B cell (primary cell): ENCODE measurements at regions not wholly inside any gene's neighbourhood (a gene's known extent, or its start where the extent isn't known, plus 50 kb on each side); places are given as distances from the start of the nearest gene placed in this dataset.

ENCODE experiments used
- ATAC-seq: fragments of 200-7000 bp; cut with Tn5 transposase; one replicate; pipeline ENCODE4 v1.10.0; 2021; ENCODE audit warnings: low read depth, mild to moderate bottlenecking, moderate number of reproducible peaks, moderate library complexity
- CTCF ChIA-PET: fragments of 350-600 bp; sonication (Branson Sonifier 250); formaldehyde crosslinking; loops from one replicate; lab custom pipeline; 2021; ENCODE audit warnings: antibody characterized with exemption, inconsistent platforms; lab: Charles Lee
- POLR2A ChIA-PET: fragments of 350-600 bp; sonication (Branson Sonifier 250); formaldehyde crosslinking; loops from one replicate; lab custom pipeline; 2021; ENCODE audit warnings: antibody characterized with exemption; lab: Charles Lee
- DNase-seq: peaks from one replicate; pipeline ENCODE4 v3.0.0; 2013
- H2AFZ ChIP-seq: 2 replicates; pipeline ENCODE4 v1.6.1; 2012; ENCODE audit warnings: mild to moderate bottlenecking, low read depth, low read length; ENCODE audit not compliant: insufficient read depth, poor library complexity, severe bottlenecking
- H3K27ac ChIP-seq, 2 donors: 1 replicate in 1 of 2; 2 replicates in 1 of 2; pipeline ENCODE4 v1.5.1; 2012 to 2013; ENCODE audit warnings: low read length in 2 of 2, mild to moderate bottlenecking in 2 of 2, moderate library complexity in 1 of 2
- H3K27me3 ChIP-seq, 4 experiments: fragments of 200-600 bp in 1 of 4; sonication (generic) in 1 of 4; replicated peaks in 1 of 4; 1 replicate in 2 of 4; 2 replicates in 2 of 4; pipeline versions ENCODE4 v1.6.1 to v1.7.0; 2013 to 2016; ENCODE audit warnings: low read length in 3 of 4, mild to moderate bottlenecking in 2 of 4, mixed read lengths in 1 of 4, moderate library complexity in 1 of 4; ENCODE audit not compliant: insufficient read depth in 4 of 4, control insufficient read depth in 3 of 4; ENCODE audit errors: control extremely low read depth in 1 of 4
- H3K36me3 ChIP-seq, 2 experiments: replicated peaks in 1 of 2; 1 replicate in 1 of 2; 2 replicates in 1 of 2; pipeline versions ENCODE4 v1.6.1 to v1.7.1; 2013; ENCODE audit warnings: low read length in 1 of 2; ENCODE audit not compliant: insufficient read depth in 2 of 2, control insufficient read depth in 1 of 2; ENCODE audit errors: control extremely low read depth in 1 of 2, extremely low read depth in 1 of 2
- H3K4me1 ChIP-seq, 2 donors: fragments of 200-600 bp in 1 of 2; sonication (generic) in 1 of 2; 1 replicate in 1 of 2; 2 replicates in 1 of 2; pipeline versions ENCODE4 v1.5.1 to v1.6.1; 2013 to 2017; ENCODE audit warnings: low read length in 2 of 2; ENCODE audit not compliant: control insufficient read depth in 2 of 2, insufficient read depth in 2 of 2
- H3K4me2 ChIP-seq: replicated peaks from 2 replicates; pipeline ENCODE3; 2012; ENCODE audit warnings: mild to moderate bottlenecking, low read depth, low read length; ENCODE audit not compliant: poor library complexity, severe bottlenecking
- H3K4me3 ChIP-seq, 5 experiments: fragments of 200-600 bp in 1 of 5; sonication (generic) in 1 of 5; 1 replicate in 3 of 5; 2 replicates in 2 of 5; pipeline versions ENCODE4 v1.5.1 to v1.7.0; 2011 to 2016; ENCODE audit warnings: low read length in 4 of 5, mild to moderate bottlenecking in 4 of 5, low read depth in 2 of 5, control low read depth in 1 of 5, moderate library complexity in 1 of 5; ENCODE audit not compliant: insufficient read depth in 1 of 5; ENCODE audit errors: control extremely low read depth in 1 of 5, extremely low read depth in 1 of 5
- H3K79me2 ChIP-seq: fragments of 200-600 bp; sonication (generic); one replicate; pipeline ENCODE4 v1.6.0; 2016; ENCODE audit warnings: low read length; ENCODE audit not compliant: control insufficient read depth, insufficient read depth
- H3K9ac ChIP-seq: fragments of 200-600 bp; sonication (generic); 2 replicates; pipeline ENCODE4 v1.6.1; 2017; ENCODE audit warnings: mild to moderate bottlenecking, low read length, moderate library complexity
- H3K9me3 ChIP-seq, 3 donors: one replicate each; pipeline versions ENCODE4 v1.6.1 to v1.7.1; 2013; ENCODE audit warnings: low read length in 2 of 3; ENCODE audit not compliant: control insufficient read depth in 2 of 3, insufficient read depth in 1 of 3; ENCODE audit errors: control extremely low read depth in 1 of 3
- H4K20me1 ChIP-seq: 2 replicates; pipeline ENCODE4 v1.6.0; 2012; ENCODE audit warnings: mild to moderate bottlenecking, low read length; ENCODE audit not compliant: insufficient read depth, control insufficient read depth, poor library complexity, severe bottlenecking
- H3K27ac Mint-ChIP-seq: one replicate; pipeline ENCODE4 v1.8.0; 2021; ENCODE audit warnings: mixed read lengths
- H3K27me3 Mint-ChIP-seq: one replicate; pipeline ENCODE4 v1.8.0; 2021; ENCODE audit warnings: mixed read lengths
- H3K4me1 Mint-ChIP-seq: one replicate; pipeline ENCODE4 v1.8.0; 2021; ENCODE audit warnings: mixed read lengths
- H3K4me3 Mint-ChIP-seq: one replicate; pipeline ENCODE4 v1.8.0; 2021; ENCODE audit warnings: mixed read lengths
- H3K9me3 Mint-ChIP-seq: one replicate; pipeline ENCODE4 v1.8.0; 2022; ENCODE audit warnings: mixed read lengths; ENCODE audit not compliant: insufficient read depth
- EZH2 ChIP-seq: IDR thresholded peaks from 2 replicates; pipeline ENCODE4 v1.6.1; 2012; ENCODE audit warnings: borderline replicate concordance, low read depth, mild to moderate bottlenecking, moderate library complexity, low read length; ENCODE audit not compliant: insufficient read depth, poor library complexity, severe bottlenecking
- WGBS: methylation state at CpG from one replicate; pipeline ENCODE4 v1.1.5; 2013; ENCODE audit warnings: missing lambda C conversion rate; ENCODE audit not compliant: insufficient coverage; 5-methylcytosine and 5-hydroxymethylcytosine counted together
- intact Hi-C: fragments of 100-400 bp; cut with micrococcal nuclease; formaldehyde crosslinking; loops from one replicate; pipeline ENCODE4 v1.10.0; 2022
- TF ChIP-seq, protein P1 (sequence below): fragments of 200-600 bp; IDR thresholded peaks from one replicate; pipeline ENCODE4 v1.8.0; 2022; ENCODE audit warnings: antibody characterized with exemption, mild to moderate bottlenecking

DNA sequence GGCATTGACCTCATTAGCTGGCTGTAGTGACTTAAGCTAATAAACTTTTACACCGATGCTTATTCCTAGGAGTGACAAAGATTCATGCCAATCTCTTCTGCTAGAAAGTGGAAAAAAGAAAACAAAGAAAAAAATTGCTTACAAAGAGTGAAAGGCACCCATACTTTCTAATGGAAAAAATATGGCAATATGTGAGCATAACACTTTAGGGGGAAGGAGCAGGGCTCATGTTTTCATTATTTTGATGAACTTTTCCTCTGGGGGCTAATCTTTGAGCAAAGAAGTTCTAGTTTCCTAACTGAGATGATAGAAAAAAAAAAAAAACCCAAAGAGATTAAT lies 94.8 kb upstream of the THRB start:
- Histone ChIP-seq H2AFZ (no peak overlapping the region), H3K9me3 (no peaks in the 10 kb centered on the region), H3K36me3 (no peaks in the 10 kb centered on the region), H3K9ac (no peak overlapping the region), H3K4me3 (no peak overlapping the region), H3K4me2 (no peak overlapping the region), H3K4me1 (no peaks in the 10 kb centered on the region), H4K20me1 (no peaks in the 10 kb centered on the region), H3K27me3 (peaks cover 0 to 4% (median 2%) of the 10 kb centered on the region in 4 experiments), H3K79me2 (no peaks in the 10 kb centered on the region), H3K27ac (no peak overlapping the region)
- ChIA-PET POLR2A (no interaction called here), CTCF (interaction anchor here (0.7 kb wide), 1 partner anchor 1984 kb away, joined by 3 read pairs; no protein-coding TSS in a partner anchor)
- H3K27ac Mint-ChIP-seq, result no peak overlapping the region
- H3K4me3 Mint-ChIP-seq, result no peak overlapping the region
- peaks cover 2% of the 10 kb centered on the region for H3K4me1 Mint-ChIP-seq
- TF ChIP-seq, protein P1, sequence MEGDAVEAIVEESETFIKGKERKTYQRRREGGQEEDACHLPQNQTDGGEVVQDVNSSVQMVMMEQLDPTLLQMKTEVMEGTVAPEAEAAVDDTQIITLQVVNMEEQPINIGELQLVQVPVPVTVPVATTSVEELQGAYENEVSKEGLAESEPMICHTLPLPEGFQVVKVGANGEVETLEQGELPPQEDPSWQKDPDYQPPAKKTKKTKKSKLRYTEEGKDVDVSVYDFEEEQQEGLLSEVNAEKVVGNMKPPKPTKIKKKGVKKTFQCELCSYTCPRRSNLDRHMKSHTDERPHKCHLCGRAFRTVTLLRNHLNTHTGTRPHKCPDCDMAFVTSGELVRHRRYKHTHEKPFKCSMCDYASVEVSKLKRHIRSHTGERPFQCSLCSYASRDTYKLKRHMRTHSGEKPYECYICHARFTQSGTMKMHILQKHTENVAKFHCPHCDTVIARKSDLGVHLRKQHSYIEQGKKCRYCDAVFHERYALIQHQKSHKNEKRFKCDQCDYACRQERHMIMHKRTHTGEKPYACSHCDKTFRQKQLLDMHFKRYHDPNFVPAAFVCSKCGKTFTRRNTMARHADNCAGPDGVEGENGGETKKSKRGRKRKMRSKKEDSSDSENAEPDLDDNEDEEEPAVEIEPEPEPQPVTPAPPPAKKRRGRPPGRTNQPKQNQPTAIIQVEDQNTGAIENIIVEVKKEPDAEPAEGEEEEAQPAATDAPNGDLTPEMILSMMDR, result no peak
- no peak for TF ChIP-seq EZH2
- H3K9me3 Mint-ChIP-seq, result no peaks in the 10 kb centered on the region
- no peak for DNase-seq
- no CpG with 5 or more reads among the region's 1 CpG for WGBS
- intact Hi-C loops, result no loop called here
- no peak for ATAC-seq
- H3K27me3 Mint-ChIP-seq, result peaks cover 31% of the 10 kb centered on the region

DNA sequence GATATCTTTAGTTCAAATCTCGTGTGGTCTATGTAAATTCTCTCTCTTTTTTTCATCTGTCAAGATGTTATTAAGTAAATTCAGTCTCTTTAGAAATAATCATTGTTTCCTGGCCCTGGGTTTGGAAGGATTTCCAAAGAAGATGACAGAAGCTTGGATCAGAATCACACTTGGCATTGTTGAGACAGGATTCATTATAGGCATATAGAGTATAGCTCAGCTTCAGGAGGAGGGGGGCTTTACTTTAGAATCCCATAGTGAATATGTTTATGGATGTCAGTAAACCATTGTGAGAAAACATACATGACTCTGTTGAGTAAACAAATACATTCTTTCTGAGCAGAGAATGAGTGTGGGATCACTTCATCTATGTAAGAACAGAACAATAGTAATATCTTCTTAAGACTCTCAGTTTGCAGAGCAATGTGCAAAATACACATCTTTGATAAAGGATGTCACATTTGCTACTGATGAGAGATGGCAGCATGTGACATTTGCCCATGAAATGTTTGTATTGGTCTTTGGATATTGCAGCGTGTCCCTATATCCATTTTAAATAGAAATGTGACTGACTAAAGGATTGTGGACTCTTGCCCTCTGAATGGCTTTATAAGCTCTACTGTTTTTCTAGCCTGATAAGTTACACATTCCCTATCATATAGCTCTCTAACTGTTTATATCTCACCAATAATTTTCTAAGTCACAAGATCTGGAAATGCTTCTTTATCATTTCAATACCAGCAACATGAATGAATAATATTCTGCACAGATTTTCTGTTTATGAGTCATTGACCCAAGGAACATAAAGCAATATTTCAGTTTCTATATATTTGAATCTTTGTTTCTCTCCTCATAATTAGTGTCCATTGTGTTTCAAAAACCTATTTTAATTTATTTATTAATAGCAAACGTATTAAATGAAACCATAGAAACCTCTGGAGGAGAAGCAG lies 95.6 kb upstream of the THRB start:
- Histone ChIP-seq H3K4me3 (no peak overlapping the region), H3K4me2 (no peak overlapping the region), H3K9ac (no peak overlapping the region), H2AFZ (no peak overlapping the region), H3K79me2 (no peaks in the 10 kb centered on the region), H3K27me3 (peaks cover 0 to 4% (median 2%) of the 10 kb centered on the region in 4 experiments), H4K20me1 (no peaks in the 10 kb centered on the region), H3K9me3 (no peaks in the 10 kb centered on the region), H3K4me1 (no peaks in the 10 kb centered on the region), H3K27ac (no peak overlapping the region), H3K36me3 (no peaks in the 10 kb centered on the region)
- ChIA-PET CTCF (interaction anchor here (0.7 kb wide), 1 partner anchor 1985 kb away, joined by 3 read pairs; no protein-coding TSS in a partner anchor), POLR2A (no interaction called here)
- H3K4me1 Mint-ChIP-seq, result peaks cover 2% of the 10 kb centered on the region
- ATAC-seq (no peak), DNase-seq (no peak)
- H3K9me3 Mint-ChIP-seq, result no peaks in the 10 kb centered on the region
- intact Hi-C loops, result no loop called here
- no peak overlapping the region for H3K27ac Mint-ChIP-seq
- no CpG with 5 or more reads among the region's 3 CpGs for WGBS
- H3K4me3 Mint-ChIP-seq, result no peak overlapping the region
- H3K27me3 Mint-ChIP-seq, result peaks cover 31% of the 10 kb centered on the region
- TF ChIP-seq, protein P1, result no peak
- TF ChIP-seq EZH2, result no peak
